ENCODE measurements at regions not wholly inside any gene's neighbourhood (a gene's known extent, or its start where the extent isn't known, plus 50 kb on each side); places are given as distances from the start of the nearest gene placed in this dataset.

DNA sequence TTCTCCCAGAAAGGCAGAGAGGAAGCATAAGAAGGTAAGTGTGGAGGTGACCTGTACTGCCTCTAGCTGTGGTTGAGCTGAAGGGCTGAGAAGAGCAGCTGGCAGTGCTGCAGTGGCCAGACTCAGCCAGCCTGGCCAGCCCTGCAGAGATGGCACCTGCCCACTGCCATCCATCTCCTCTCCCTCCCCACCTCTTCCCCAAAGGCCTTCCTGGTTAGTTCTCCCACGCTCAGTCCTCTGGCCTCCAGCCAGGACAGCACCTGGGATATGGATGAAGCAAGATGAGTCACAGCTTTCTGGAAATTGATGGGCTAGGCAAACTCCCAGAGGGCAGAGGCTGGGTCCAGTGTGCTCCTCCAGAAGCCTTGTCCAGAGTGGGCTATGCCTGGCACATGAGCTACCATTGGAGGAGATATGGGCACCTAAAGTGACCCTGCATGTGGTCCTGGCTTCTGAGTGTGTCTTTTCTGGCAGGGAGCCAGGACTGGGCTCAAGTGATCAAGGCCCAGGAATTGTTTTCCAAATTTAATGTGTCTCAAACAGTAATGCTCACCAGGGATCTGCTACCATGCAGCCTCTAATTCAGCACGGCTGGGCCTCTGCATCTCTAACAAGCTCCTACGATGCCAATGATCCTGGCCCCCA is 81.0 kb upstream of the CACUL1 start:
- DNase-seq (ENCODE audit: low spot score) = peak; percentile 34

DNA sequence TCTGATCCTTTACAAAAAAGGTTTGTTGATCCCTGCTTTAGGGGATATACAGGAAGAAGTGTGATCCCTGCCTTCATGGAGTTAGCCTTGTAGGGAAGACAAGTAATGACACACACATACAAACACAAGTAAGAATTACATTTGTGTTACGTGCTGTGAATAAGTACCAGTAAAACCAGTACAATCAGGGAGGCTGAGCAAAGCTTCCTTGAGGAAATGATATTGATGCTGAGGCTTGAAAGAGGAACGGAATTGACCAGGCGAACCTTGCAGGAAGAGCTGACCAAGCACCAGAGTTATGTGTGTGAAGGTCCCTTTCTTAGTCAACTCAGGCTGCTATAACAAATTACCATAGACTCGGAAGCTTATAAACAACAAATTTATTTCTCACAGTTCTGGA is 83.6 kb upstream of the CACUL1 start:
- DNase-seq (ENCODE audit: low spot score) = no peak

DNA sequence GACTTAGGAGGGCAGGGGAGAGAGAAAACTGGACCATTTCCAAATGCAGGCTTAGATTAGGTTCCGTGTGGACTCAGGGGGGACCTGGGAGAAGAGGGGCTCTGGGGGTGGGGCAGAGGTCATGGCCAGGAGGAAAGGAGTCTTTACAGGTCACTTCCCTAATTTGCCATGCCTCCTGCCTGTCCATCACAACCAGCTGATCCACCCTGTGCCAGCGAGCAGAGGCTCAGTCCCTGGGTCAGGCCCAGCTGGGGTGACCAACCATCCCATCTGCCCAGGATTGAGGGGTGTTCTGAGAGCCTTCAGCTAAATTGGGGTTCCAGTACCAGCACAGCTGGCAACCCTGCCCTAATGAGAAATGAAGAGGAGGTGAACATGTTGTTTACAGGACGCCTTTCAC is 84.6 kb upstream of the CACUL1 start:
- DNase-seq (ENCODE audit: low spot score) = no peak

DNA sequence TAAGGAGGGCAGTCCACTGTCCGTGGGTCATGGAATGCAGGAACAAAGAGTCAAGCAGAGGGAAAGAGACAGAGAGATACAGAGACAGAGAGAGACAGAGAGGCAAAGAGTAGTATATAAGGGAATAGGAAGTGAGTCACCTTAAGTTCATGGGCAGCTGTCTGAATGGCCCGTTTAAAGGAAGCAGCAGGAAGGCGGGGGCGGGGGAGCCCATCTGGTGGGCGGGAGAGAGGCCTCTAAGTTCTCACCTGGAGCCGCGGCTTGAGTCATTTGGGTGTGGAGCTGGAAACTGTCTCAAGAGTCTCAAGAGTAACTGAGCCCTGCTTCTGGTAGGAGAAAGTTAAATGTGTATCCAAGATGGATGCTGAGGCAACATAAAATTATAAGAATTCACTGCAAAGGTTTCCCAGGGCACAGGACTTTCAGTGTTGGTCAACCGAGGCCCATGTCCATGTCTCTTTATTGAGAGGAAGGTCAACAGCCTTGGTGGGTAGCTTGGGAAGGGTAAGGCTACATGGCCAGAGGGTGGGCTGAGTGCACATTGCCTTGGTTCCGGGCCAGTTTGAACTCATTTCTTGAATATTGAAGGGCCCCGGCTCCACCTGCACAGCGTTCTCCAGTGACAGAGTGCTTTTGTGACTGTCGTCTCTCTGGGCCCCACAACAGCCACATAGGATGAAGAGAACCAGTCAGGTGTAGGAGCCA is 85.5 kb upstream of the CACUL1 start:
- peak; percentile 12 for DNase-seq (ENCODE audit: low spot score)

DNA sequence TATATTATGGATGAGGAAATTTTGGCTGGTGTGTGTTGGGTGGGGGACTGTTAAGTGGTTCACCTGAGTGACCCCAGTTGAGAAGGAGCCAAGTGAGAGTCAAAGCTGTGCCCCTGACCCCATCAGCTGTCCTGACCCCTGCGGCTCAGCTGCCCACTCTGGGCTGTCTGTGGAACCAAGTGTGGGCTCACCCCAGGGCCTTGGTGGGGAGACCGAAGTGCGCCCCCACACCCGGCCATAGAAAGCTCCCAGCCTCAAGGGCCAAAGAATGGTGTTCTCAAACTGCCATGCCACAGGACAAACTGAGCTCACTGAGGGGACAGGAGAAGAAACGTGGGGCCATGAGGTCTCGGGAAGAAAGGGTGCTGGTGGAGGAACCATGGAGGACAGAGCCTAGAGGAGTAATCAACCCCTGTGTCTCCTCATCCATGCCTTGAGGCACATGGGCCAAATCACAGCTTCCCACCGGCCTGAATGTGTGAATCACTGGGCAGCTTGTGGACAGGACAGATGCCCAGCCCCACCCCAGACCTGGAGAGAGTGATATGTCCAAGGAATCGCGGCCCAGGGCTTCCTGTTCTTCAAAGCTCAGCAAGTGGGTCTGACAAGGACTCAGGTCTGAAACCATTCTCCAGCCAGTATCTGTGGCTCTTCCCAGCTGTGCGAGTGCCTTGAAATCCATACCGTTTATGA is 86.2 kb upstream of the CACUL1 start:
- no peak for DNase-seq (ENCODE audit: low spot score)

DNA sequence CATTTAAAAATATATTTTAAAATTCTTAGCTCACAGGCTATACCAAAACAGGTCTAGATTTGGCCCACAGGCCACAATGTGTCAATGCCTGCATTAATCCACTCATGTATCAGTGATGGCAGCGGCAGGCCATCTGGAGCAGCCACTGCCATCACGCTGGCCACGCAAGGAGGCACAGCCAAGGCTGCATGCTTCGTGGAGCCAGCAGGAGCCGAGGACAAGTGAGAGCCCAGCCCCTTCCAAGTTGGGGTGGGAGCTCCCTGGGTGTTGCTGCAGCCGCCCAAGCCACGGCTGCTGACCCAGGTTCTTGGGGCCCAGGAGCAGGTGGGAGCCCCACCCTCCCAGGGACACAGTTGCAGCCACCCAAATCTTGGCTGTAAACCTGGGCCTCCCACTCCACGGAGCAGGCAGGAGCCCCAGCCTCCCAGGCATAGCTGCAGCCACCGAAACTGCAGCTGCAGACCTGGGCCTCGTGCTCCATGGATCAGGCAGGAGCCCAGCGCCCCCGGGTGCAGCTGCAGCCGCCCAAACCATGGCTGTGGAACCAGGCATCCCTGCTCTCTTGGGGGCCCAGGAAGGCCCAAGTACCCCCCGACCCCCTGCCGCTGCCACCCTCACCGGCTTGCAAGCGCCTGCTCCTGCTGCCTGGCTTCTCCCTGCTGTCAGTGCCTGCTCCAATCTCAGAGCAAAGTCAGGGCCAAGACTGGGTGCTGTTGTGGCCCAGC is 87.3 kb upstream of the CACUL1 start:
- no peak for DNase-seq (ENCODE audit: low spot score)

DNA sequence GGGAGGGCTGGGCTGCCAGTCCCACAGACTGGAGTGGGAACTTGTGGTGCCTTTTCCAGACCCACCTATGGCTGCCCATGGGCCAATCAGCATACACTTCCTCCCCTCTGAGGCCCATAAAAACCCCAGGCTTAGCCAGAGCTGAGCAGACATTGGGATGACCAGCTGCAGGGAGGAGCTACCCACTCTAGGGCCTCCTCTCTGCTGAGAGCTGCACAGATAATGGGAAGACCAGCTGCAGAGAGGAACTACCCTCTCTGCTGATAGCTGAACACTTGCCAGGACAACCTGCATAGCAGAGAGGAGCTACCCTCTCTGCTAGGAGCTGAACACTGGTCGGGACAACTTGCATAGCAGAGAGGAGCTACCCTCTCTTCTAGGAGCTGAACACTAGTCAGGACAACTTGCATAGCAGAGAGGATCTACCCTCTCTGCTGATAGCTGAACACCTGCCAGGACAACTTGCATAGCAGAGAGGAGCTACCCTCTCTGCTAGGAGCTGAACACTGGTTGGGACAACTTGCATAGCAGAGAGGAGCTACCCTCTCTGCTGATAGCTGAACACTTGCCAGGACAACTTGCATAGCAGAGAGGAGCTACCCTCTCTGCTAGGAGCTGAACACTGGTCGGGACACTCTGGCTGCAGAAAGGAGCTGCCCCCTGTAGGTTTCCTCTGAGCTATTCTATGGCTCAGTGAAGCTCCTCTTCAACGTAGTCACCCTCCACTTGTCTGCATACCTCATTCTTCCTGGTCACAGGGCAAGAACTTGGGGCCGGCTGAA is 88.3 kb upstream of the CACUL1 start:
- no peak for DNase-seq (ENCODE audit: low spot score)

DNA sequence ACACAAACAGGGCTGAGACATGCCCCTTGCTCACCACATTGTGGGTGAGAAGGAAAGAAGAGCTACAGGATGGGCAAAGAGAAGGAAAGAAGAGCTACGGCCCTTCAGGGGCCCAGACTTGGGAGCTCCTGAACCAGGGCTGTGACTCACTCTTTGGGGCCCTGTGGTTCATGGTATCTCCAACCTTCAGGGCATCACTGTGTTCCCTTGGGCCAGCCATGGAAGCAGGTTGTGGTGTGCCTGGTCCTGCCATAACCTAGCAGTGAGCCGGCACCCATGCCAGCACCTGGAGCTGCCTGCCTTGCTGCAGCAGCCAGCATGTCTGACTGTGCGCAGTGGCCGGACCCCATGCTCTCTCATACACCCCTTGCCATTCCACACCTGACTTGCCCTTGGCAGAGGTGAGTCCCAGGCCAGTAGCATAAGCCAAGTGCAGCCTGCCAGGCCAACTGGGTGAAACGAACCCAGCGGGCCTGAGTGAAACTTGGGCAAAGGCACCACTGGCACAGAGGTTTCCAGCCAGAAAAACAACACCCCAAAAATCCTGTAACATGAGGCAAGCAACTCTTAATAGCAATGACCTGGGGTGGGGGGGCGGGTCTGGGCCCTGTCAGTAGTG is 89.0 kb upstream of the CACUL1 start:
- no peak for DNase-seq (ENCODE audit: low spot score)

DNA sequence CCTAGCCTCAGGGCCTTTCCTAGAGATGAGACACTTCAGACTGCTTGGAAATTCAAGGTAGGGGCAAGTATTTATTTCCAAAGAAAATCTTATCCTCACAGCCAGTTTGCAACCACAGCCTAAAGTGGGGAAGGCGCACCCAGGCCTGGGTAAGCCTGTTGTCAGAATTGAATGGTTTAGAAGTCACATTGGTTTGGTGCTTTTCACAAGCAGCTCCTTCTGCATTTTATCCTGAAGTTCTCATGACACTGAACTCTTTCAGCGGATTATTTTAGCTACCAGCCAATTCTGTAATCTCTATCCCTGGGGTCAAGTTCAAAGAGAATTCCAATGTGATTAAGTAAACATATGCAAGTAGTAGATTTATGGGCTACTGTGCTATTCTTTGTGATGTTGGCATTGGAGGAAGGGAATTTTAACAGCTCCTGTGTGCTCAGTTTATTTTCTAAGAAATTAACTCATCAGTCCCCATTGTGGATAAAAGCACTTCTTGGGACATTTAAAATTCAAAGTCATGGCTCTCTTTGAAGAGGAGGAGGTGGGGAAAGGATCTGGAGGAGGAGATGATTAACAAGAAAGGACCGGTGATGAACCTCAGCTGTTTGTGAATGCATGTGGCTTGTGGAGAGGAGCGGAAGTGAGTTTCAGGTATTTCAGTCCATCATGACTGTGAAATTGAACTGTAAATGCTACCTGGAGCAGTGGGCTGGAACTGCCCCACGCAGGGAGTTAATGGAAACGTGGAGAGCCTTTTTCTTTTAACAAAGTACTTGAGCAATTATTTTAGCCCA is 90.2 kb upstream of the CACUL1 start:
- DNase-seq (ENCODE audit: low spot score) = no peak

DNA sequence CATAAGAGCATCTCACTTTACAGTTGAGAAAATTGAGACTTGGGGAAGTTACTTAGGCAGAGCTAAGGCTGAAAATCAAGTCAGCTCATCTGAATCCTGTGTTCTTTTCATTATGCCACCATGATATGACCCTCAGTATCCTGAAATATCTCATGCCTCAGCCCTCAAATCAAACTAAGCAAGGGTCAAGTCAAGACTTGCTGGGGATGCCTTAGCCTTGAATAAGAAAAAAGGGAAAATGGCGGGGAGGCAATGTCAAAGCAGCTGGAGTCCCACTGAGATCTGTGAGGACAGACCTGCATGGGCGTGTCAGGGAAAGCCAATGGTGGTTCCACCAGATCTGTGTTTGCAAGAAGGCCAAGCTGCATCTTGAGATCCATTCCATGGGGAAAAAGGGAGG is 91.0 kb upstream of the CACUL1 start:
- DNase-seq (ENCODE audit: low spot score) = no peak

DNA sequence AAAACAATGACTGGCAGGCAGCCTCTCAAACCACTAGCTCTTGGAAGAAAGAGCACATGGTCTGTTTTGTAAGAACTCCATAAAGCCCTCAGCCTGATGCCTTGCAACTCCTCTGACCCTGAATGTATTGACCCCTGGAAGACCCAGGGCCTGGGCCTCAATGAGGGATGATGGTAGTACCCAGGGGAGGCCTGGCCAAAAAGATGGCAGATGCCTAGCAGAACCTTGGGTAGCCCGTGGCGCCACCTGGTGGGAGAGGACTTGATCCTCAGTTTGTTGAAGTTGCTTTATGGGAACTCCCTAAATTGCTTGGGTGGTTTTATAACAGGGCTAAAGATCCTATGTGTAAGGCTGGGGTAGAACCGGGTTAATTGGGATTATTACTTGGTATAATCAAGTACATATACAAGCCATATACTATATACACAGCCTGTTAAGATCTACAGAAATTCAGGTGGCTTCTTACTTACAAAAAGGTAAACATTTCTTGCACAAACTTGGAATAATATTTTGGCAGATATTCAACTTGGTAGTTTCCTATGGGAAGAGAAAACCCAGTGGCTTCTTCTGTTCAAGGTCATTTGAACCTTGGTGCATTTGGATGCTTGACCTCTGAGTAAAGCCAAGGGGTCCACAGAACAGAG is 95.8 kb upstream of the CACUL1 start:
- peak; percentile 62 for DNase-seq (ENCODE audit: low spot score)

DNA sequence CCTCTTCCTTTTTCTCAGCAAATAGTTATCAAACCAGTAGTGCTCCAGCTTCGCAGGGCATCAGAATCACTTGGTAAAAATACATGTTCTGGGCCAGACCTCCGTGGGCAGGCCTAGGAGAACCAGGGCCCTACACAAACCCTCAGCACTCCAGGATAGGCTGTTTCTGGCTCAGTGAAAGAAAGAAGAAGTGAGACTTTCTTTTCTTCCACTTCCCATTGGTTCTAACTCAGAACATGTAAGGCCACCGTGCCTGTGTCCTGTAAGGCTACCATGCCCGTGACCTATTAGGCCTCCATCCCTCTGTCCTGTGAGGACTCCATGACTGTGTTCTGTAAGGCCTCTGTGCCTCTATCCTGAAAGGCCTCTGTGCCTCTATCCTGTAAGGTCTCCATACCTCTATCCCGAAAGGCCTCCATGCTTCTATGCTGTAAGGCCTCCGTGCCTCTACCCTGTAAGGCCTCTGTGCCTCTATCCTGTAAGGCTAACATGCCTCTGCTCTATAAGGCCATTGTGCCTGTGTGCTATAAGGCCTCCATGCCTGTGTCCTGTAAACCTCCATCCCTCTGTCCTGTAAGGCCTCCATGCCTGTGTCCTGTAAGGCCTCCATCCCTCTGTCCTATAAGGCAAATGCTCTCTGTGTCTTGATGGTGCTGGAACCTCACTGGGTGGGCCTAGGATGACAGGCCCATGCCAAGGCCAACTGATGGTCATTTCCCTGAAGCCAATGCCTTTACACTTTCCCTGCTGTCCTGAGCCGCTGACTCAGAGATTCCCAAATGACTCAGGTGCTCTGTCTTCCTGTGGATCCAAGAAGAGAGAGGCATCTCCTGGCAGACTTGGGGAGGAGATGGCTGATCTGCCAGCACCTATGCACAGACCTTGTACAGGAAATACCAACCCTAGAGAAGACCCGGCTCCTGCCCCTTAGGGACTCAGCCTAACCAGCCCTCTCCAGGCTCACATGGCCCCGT is 96.6 kb upstream of the CACUL1 start:
- DNase-seq (ENCODE audit: low spot score) = peak; percentile 19

DNA sequence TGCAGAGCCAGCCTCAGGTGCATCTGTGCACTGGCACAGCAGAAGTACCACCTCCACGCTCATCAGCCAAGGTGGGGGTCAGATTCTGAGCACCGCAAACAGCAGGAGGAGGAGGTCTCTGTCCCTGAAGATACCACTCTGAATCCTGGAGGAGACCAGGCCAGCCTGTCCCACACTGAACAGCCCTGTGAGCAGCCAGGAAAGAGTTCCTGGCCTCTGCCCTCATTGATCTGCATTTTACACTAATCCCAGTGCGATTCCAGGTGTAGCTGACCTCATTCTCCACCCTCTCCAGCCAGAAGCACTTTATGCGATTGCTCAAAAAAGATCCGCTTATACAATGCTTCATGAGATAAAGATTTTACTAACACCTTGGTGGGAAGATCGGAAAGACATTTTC is 99.1 kb upstream of the CACUL1 start:
- no peak for DNase-seq (ENCODE audit: low spot score)

DNA sequence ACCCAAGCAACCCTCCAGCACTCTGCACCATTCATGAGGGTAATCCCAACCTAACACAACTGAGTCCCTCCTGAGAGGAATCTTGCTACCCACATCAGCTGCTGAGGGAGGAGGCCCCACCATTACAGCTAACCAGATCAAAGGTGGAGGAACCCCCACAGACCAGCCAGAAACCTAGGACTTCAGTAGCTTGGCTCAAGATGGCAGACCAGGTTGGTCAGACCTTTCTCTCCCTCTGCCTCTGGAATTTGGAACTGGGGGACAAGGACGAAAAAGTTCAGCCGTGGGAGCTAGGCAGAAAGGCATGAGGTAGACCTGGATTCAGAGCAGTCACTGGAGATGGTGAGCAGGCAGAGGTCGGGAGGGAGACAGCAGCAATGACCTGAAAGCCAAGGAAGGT is 101.3 kb upstream of the CACUL1 start:
- no peak for DNase-seq (ENCODE audit: low spot score)

DNA sequence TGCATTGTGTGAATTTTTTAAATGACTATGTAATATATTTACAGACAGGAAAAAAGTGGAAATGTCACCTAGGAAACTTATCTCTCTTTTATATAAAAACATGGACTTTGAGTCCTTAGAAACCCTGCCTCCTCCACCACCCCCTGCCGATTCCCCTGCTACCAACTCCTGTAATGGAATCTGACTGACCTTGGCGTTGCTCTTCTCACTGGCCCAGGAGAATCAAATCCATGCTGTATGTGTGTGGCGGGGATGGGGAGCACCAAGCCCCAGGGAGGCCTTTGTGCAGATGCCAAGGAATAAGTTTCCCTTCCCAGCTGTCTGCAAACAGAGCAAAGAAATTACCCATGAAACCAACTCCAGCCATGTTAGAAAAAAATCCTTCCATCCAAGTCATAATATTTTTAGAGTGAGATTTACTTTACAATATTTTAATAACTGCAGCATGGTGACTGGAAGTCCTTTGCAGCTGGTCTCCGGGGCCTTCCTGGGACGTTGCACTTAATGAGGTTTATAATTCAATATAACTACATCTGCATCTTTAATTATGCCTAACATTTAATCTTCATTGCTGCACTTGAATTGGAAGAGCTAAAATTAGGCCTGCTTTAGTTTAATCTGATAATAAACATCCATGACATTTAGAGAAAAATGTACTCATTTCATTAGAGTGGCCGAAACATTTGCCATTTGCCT is 111.4 kb upstream of the CACUL1 start:
- DNase-seq (ENCODE audit: low spot score) = no peak

DNA sequence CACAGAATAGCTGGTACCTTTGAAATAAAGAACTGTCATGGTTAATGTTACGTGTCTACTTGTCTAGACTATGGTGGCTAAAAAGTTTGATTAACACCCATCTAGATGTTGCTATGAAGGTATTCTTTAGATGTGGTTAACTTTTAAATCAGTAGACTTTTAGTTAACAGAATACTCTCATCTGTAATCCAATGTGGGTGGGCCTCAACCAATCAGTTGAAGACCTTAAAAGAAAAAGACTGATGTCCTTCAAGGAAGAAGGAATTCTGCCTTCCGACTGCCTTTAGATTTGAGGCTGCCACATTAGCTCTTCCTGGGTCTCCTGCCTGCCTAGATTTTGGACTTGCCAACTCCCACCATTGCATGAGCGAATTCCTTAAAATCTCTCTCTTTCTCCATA is 113.0 kb upstream of the CACUL1 start:
- DNase-seq (ENCODE audit: low spot score) = no peak

DNA sequence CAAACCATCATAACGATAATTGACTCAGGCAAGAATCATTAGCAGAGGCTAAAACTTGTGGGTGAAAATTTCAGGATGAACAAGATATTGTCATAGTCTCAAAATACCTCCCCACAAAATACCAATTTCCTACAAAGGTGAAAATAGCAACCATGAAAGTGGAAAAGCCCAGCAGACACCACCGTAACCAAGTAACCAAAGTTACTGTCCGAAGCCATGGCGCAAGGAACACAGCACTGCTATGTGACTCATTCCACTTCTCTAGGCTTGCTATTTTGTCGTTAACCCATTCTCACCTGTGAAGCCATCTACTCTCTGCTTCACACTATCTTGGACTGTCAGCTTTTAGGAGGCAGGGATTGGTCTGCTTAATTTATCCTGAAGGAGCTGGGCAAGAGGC is 113.8 kb upstream of the CACUL1 start:
- DNase-seq (ENCODE audit: low spot score) = no peak

DNA sequence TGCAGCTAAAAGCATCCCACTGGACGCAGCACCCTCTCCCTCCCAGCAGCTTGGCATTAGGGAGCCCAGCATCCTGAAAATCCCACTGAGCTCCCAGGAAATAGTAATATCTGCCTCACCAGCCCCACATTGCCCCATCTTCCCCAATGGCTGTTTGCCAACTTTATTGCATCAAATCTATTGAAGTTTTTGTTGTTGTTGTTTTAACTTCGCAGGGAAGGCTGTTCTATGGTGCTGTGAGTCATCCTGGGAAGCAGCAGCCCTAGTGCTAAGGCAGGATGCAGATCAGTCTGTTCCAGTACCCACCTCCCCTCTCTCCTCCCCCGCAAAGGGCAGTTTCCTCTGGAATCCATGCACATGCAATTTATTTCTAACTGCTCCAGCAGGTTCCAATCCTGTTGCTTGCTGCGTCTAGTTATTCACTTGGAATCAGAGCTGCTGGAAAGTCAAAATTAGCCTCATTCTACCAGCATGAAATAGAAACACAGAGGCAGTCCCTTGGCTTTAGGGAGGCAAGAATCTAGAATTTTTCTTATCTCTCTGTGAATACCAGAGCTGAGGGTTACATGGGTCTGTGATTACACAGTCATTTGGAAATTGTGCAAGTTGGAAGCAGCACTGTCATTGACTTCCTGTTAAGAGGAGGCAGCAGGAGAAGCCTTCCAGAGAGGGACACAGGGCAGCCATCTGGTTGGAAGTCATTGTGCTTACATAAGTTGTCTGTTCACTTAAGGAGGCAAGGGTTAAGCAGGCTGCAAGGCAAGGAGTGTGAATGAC is 115.9 kb upstream of the CACUL1 start:
- DNase-seq (ENCODE audit: low spot score) = no peak

Data from RKO (cell line).